ENCODE measurements at regions not wholly inside any gene's neighbourhood (a gene's known extent, or its start where the extent isn't known, plus 50 kb on each side); places are given as distances from the start of the nearest gene placed in this dataset.

DNA sequence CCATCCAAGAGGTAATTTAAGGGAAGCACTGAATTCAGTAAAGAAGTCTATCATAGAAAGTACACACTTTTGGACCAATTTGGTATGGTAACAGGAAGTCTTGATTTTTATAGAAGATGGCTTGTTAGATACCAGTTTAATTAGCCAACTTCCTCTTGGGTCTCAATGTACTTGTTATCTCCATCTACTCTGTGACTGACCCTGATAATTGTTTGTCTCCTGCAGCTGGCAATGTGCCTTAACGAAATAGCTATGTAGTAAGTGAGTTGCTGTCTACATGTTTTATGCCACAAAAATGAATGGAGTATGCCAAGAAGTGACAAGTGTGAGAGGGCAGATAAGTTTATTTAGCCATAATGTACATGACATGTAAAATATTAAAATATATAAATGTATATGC is 410.5 kb upstream of the MAN1A1 start:
- H3K27ac ChIP-seq (ENCODE audit: low read depth, low read length), result no peak overlapping the region
- no peaks in the 10 kb centered on the region for H3K27me3 ChIP-seq (ENCODE audit: control insufficient read depth, insufficient read depth, low read length, poor library complexity, severe bottlenecking)
- no peaks in the 10 kb centered on the region for H3K27me3 Mint-ChIP-seq (ENCODE audit: insufficient read depth)
- H3K4me3 ChIP-seq (ENCODE audit: low read length), result no peak overlapping the region
- H3K36me3 ChIP-seq (ENCODE audit: control insufficient read depth, insufficient read depth, low read length), result no peaks in the 10 kb centered on the region
- no peak overlapping the region for H3K9ac ChIP-seq (ENCODE audit: extremely low read depth, low read length, poor library complexity, severe bottlenecking)
- no peak for DNase-seq
- peaks cover 3% of the 10 kb centered on the region for H3K4me1 Mint-ChIP-seq
- peaks cover under 1% of the 10 kb centered on the region for H3K9me3 Mint-ChIP-seq
- WGBS, 2 experiments (ENCODE audit: insufficient coverage in 1 of 2, insufficient read length in 1 of 2), result 97 to 100% methylated on average over 1 of the region's 1 CpG
- H3K36me3 Mint-ChIP-seq (ENCODE audit: low read depth), result no peaks in the 10 kb centered on the region
- H3K4me1 ChIP-seq (ENCODE audit: control insufficient read depth, insufficient read depth, low read length), result peaks cover 3% of the 10 kb centered on the region
- H3K4me3 Mint-ChIP-seq, result no peak overlapping the region
- H3K27ac Mint-ChIP-seq, result no peak overlapping the region
- no peak for TF ChIP-seq CTCF (conservative IDR thresholded peaks at IDR 0.05)
- peaks cover 14% of the 10 kb centered on the region for H3K9me3 ChIP-seq (ENCODE audit: control insufficient read depth, low read length)

DNA sequence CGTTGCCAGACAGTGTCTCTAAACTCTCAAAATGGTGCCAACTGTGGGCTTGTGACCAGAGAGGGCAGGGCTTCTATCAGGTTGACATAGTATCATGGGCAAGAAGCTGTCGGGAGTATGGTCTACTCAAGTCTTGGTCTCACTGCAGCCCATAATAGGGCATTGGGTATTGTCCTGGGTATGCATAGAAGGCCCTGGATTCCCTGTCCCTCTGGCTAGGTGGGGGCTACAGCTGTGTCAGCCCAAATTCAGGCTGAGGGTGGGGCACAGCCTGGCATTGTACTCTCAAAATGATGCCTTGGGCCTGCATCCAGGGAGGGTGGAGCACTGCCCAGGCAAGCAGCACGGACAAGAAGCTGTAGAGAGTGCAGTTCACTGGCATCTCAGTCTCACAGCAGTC is 408.8 kb upstream of the MAN1A1 start:
- Mint-ChIP-seq H3K9me3 (no peaks in the 10 kb centered on the region), H3K36me3 (ENCODE audit: low read depth) (no peaks in the 10 kb centered on the region), H3K27me3 (ENCODE audit: insufficient read depth) (no peaks in the 10 kb centered on the region), H3K27ac (no peak overlapping the region), H3K4me3 (no peak overlapping the region), H3K4me1 (no peaks in the 10 kb centered on the region)
- Histone ChIP-seq H3K27ac (ENCODE audit: low read depth, low read length) (no peak overlapping the region), H3K4me3 (ENCODE audit: low read length) (no peak overlapping the region), H3K36me3 (ENCODE audit: control insufficient read depth, insufficient read depth, low read length) (no peaks in the 10 kb centered on the region), H3K9me3 (ENCODE audit: control insufficient read depth, low read length) (no peaks in the 10 kb centered on the region), H3K27me3 (ENCODE audit: control insufficient read depth, insufficient read depth, low read length, poor library complexity, severe bottlenecking) (no peaks in the 10 kb centered on the region), H3K4me1 (ENCODE audit: control insufficient read depth, insufficient read depth, low read length) (no peaks in the 10 kb centered on the region), H3K9ac (ENCODE audit: extremely low read depth, low read length, poor library complexity, severe bottlenecking) (no peak overlapping the region)
- no peak for DNase-seq
- WGBS, 2 experiments (ENCODE audit: insufficient coverage in 1 of 2, insufficient read length in 1 of 2), result 83 to 91% methylated on average over 2 to 3 of the region's 3 CpGs
- TF ChIP-seq CTCF (conservative IDR thresholded peaks at IDR 0.05), result no peak

DNA sequence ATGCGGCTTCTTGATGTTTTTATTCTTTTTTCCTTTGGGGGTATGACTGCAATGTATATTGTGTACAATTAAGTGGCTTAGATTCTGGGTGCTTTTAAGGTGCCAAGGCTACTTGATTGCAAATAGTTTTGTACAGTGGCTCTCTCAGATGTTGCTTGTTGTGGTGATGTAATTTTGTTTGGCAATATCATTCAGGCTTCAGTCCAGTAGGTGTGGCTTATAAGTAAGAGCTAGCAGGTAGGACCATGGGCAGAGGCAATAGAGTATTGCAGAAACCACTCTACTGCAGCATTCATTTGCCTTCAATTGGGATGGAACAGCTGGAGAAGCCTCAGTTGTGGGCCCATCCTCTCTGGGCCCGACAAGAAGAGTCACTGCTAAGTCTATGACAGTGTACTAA is 407.9 kb upstream of the MAN1A1 start:
- no peak overlapping the region for H3K9ac ChIP-seq (ENCODE audit: extremely low read depth, low read length, poor library complexity, severe bottlenecking)
- no peaks in the 10 kb centered on the region for H3K36me3 ChIP-seq (ENCODE audit: control insufficient read depth, insufficient read depth, low read length)
- Mint-ChIP-seq H3K27me3 (ENCODE audit: insufficient read depth) (no peaks in the 10 kb centered on the region), H3K27ac (no peak overlapping the region), H3K4me3 (no peak overlapping the region), H3K4me1 (no peaks in the 10 kb centered on the region), H3K36me3 (ENCODE audit: low read depth) (no peaks in the 10 kb centered on the region), H3K9me3 (no peaks in the 10 kb centered on the region)
- H3K27me3 ChIP-seq (ENCODE audit: control insufficient read depth, insufficient read depth, low read length, poor library complexity, severe bottlenecking), result no peaks in the 10 kb centered on the region
- DNase-seq, result no peak
- H3K27ac ChIP-seq (ENCODE audit: low read depth, low read length), result no peak overlapping the region
- no peaks in the 10 kb centered on the region for H3K4me1 ChIP-seq (ENCODE audit: control insufficient read depth, insufficient read depth, low read length)
- 90% methylated on average over 2 of the region's 2 CpGs; no CpG with 5 or more reads in 1 of the 2 experiments for WGBS, 2 experiments (ENCODE audit: insufficient coverage in 1 of 2, insufficient read length in 1 of 2)
- H3K9me3 ChIP-seq (ENCODE audit: control insufficient read depth, low read length), result no peaks in the 10 kb centered on the region
- no peak for TF ChIP-seq CTCF (conservative IDR thresholded peaks at IDR 0.05)
- H3K4me3 ChIP-seq (ENCODE audit: low read length), result no peak overlapping the region
